ENCODE measurements at regions not wholly inside any gene's neighbourhood (a gene's known extent, or its start where the extent isn't known, plus 50 kb on each side); places are given as distances from the start of the nearest gene placed in this dataset.
"Not testable (repeated sequence)": the region's sequence is repeated elsewhere in the genome, so short reads cannot be mapped to it uniquely, and the experiment has no call there.

- DNase-seq: no peak
Measured at GRCh38 chr6:91241946-91242613, 655.2 kb upstream of the MAP3K7 start.

GRCh38 chr6:91240878-91241603, 654.2 kb upstream of the MAP3K7 start:
- DNase-seq: no peak

GRCh38 chr6:91221072-91221720, 634.3 kb upstream of the MAP3K7 start:
- DNase-seq: no peak

GRCh38 chr6:91213229-91213901, 626.5 kb upstream of the MAP3K7 start:
- no peak for DNase-seq

GRCh38 chr6:91198588-91199255, 611.9 kb upstream of the MAP3K7 start:
- DNase-seq: no peak

- DNase-seq: no peak
Measured at GRCh38 chr6:91196729-91197128, 609.9 kb upstream of the MAP3K7 start.

- no peak for DNase-seq
Measured at GRCh38 chr6:91193446-91193845, 606.6 kb upstream of the MAP3K7 start.

GRCh38 chr6:91190041-91190440, 603.2 kb upstream of the MAP3K7 start:
- not testable (repeated sequence) for DNase-seq

GRCh38 chr6:91185072-91185471, 598.2 kb upstream of the MAP3K7 start:
- DNase-seq: no peak

GRCh38 chr6:91181416-91181815, 594.5 kb upstream of the MAP3K7 start:
- no peak for DNase-seq

GRCh38 chr6:91173651-91174050, 586.8 kb upstream of the MAP3K7 start:
- no peak for DNase-seq

GRCh38 chr6:91173186-91173585, 586.3 kb upstream of the MAP3K7 start:
- DNase-seq: no peak

GRCh38 chr6:91171754-91172462, 585.0 kb upstream of the MAP3K7 start:
- no peak for DNase-seq

- no peak for DNase-seq
Measured at GRCh38 chr6:91167846-91168245, 581.0 kb upstream of the MAP3K7 start.

GRCh38 chr6:91166271-91167046, 579.6 kb upstream of the MAP3K7 start:
- DNase-seq: no peak

- no peak for DNase-seq
Measured at GRCh38 chr6:91164105-91164504, 577.2 kb upstream of the MAP3K7 start.

GRCh38 chr6:91161246-91161645, 574.4 kb upstream of the MAP3K7 start:
- no peak for DNase-seq

- DNase-seq: no peak
Measured at GRCh38 chr6:91155129-91155785, 568.4 kb upstream of the MAP3K7 start.

- no peak for DNase-seq
Measured at GRCh38 chr6:91152824-91153223, 566.0 kb upstream of the MAP3K7 start.

- no peak for DNase-seq
Measured at GRCh38 chr6:91149956-91150705, 563.3 kb upstream of the MAP3K7 start.
